Mesodermal cell (in vitro differentiated cells): ENCODE measurements at regions not wholly inside any gene's neighbourhood (a gene's known extent, or its start where the extent isn't known, plus 50 kb on each side); places are given as distances from the start of the nearest gene placed in this dataset.
"Not testable (repeated sequence)": the region's sequence is repeated elsewhere in the genome, so short reads cannot be mapped to it uniquely, and the experiment has no call there.

Source experiments
- H3K27ac ChIP-seq: 2 replicates; pipeline ENCODE4 v1.7.0; 2013; ENCODE audit warnings: mild to moderate bottlenecking, low read depth, low read length, moderate library complexity; ENCODE audit not compliant: severe bottlenecking
- H3K36me3 ChIP-seq: 2 replicates; pipeline ENCODE4 v1.7.1; 2013; ENCODE audit warnings: mild to moderate bottlenecking, low read length, moderate library complexity; ENCODE audit not compliant: control insufficient read depth, insufficient read depth
- H3K4me1 ChIP-seq: one replicate; pipeline ENCODE4 v1.7.1; 2013; ENCODE audit warnings: mild to moderate bottlenecking, low read length; ENCODE audit not compliant: insufficient read depth, control insufficient read depth, poor library complexity, severe bottlenecking
- H3K4me3 ChIP-seq: 2 replicates; pipeline ENCODE4 v1.7.0; 2013; ENCODE audit warnings: low read length, control low read depth, mild to moderate bottlenecking; ENCODE audit not compliant: insufficient read depth, poor library complexity, severe bottlenecking; ENCODE audit errors: extremely low read depth
- H3K9me3 ChIP-seq: 2 replicates; pipeline ENCODE4 v1.7.1; 2013; ENCODE audit warnings: mild to moderate bottlenecking, low read length, moderate library complexity; ENCODE audit not compliant: control insufficient read depth
- WGBS, 2 experiments: methylation state at CpG; one replicate each; pipeline ENCODE4 v1.1.5; 2013; ENCODE audit warnings: missing lambda C conversion rate in 2 of 2; ENCODE audit not compliant: insufficient coverage in 2 of 2; 5-methylcytosine and 5-hydroxymethylcytosine counted together

GRCh38 chr6:11889572-11889971 is 111.0 kb upstream of the ADTRP start:
- H3K4me1 ChIP-seq, result no peaks in the 10 kb centered on the region
- no peaks in the 10 kb centered on the region for H3K9me3 ChIP-seq
- WGBS, 2 experiments, result 84 to 100% methylated on average over 1 to 2 of the region's 3 CpGs
- no peak overlapping the region for H3K27ac ChIP-seq
- no peaks in the 10 kb centered on the region for H3K36me3 ChIP-seq
- H3K4me3 ChIP-seq, result no peak overlapping the region

DNA sequence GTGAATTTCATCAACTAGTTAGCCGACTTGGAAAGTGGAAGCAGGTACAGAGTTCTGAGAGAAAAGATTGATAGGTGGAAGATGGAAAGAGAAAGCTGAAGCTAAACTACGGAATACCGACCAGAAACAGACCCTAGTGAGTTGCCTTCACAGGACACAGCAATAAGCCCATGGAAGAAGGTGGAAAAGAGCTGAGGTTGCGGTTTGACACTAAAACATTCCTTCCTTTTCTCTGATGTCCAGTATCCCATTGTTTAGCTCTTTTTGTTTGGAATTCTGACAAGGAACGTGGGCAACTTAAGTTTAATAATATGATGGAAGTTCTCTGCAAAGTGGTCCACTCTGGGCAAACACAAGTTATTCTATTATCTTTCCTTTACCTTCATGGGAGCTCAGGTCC is 110.1 kb upstream of the ADTRP start:
- Histone ChIP-seq H3K36me3 (no peaks in the 10 kb centered on the region), H3K27ac (no peak overlapping the region), H3K4me1 (no peaks in the 10 kb centered on the region), H3K4me3 (no peak overlapping the region), H3K9me3 (no peaks in the 10 kb centered on the region)
- WGBS, 2 experiments, result 93 to 100% methylated on average over 3 of the region's 5 CpGs

DNA sequence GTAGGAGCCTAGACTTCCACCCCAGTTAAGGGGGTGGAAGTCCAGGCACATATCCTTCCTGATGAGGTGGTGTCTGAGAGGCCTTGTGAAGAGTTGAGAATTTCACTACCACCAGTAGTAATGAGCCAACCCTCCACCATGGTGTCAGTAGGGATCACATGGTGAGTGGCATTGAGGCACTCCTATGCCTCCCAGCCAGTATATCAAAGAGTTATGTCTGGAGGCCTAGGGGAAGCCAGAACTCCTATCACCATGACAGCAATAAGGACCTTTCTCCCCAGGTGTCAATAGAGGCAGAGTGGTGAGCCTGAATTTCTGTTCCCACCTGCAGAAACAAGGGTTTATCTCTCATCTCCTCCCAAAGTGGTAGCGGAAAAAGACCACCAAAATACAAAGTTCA is 106.6 kb upstream of the ADTRP start:
- Histone ChIP-seq H3K4me1 (no peaks in the 10 kb centered on the region), H3K4me3 (no peak overlapping the region), H3K27ac (no peak overlapping the region), H3K36me3 (no peaks in the 10 kb centered on the region), H3K9me3 (peaks cover under 1% of the 10 kb centered on the region)
- WGBS, 2 experiments, result 89% methylated on average over 1 of the region's 1 CpG; no CpG with 5 or more reads in 1 of the 2 experiments

DNA sequence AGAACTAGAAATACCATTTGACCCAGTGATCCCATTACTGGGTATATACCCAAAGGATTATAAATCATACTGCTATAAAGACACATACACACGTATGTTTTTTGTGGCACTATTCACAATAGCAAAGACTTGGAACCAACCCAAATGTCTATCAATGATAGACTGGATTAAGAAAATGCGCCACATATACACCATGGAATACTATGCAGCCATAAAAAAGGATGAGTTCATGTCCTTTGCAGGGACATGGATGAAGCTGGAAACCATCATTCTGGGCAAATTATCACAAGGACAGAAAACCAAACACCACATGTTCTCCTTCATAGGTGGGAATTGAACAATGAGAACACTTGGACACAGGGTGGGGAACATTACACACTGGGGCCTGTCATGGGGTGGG is 104.9 kb upstream of the ADTRP start:
- H3K4me3 ChIP-seq, H3K4me1 ChIP-seq, H3K36me3 ChIP-seq, H3K27ac ChIP-seq, H3K9me3 ChIP-seq: not testable (repeated sequence)
- WGBS, 2 experiments, result 100% methylated on average over 1 of the region's 2 CpGs

- not testable (repeated sequence) for H3K27ac ChIP-seq, H3K4me1 ChIP-seq, H3K9me3 ChIP-seq, H3K36me3 ChIP-seq, H3K4me3 ChIP-seq
- 57% methylated on average over 1 of the region's 4 CpGs; no CpG with 5 or more reads in 1 of the 2 experiments for WGBS, 2 experiments
Observed at GRCh38 chr6:11880156-11880555, 101.6 kb upstream of the ADTRP start.

- WGBS, 2 experiments, result 80 to 100% methylated on average over 1 to 2 of the region's 3 CpGs
- H3K27ac ChIP-seq, result no peak overlapping the region
- no peaks in the 10 kb centered on the region for H3K4me1 ChIP-seq
Observed at GRCh38 chr6:11878735-11879134, 100.1 kb upstream of the ADTRP start.

DNA sequence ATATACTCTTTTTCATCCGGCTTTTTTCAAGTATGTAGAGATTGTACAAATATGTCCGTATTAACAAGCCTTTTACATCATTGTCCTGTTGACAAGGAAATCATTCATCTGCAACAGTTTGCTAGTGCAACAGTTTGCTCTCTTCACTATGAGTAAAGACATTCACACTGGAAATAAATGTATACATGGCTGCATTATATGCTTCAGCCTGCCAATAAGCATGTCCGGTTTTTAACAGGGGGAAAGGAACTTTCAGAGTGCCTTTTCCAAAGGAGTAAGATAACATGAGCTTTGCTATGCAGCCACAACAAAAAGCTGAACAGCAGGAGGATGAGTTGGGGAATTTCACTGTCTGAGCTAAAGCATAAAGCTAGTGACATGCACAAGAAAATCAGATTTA is 99.4 kb upstream of the ADTRP start:
- H3K36me3 ChIP-seq, result no peaks in the 10 kb centered on the region
- WGBS, 2 experiments, result 21 to 43% methylated on average over 1 of the region's 3 CpGs
- no peak overlapping the region for H3K27ac ChIP-seq
- no peak overlapping the region for H3K4me3 ChIP-seq
- peaks cover 7% of the 10 kb centered on the region for H3K9me3 ChIP-seq
- H3K4me1 ChIP-seq, result no peaks in the 10 kb centered on the region

More at GRCh38 chr6:11878735-11879134, 100.1 kb upstream of the ADTRP start:
- no peaks in the 10 kb centered on the region for H3K36me3 ChIP-seq
- no peak overlapping the region for H3K4me3 ChIP-seq
- H3K9me3 ChIP-seq, result peaks cover 7% of the 10 kb centered on the region

DNA sequence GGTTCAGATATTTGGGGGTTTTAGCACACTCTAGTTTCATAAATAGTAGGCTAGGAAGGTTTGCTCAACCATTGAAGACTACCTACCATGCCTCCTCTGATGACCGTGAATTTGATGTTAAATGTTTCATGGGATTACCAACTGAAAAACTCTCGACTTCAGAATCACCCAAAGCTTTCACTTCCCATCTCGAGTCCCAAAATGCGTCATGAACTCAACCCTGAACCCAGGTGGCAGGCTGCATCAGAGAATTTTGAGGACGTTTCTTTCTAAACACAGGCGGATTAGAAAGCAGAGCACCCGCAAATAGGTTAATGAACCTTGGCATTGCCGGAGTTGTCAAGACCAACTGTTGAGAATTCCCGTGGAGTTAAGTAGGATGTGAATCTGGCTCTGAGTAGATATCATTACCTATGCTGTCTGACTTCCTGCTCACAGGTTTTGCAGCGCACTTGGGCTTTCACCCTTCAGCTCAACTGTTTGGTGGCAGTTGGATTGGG is 98.4 kb upstream of the ADTRP start:
- H3K27ac ChIP-seq, result no peak overlapping the region
- no peaks in the 10 kb centered on the region for H3K36me3 ChIP-seq

GRCh38 chr6:11875325-11876109 is 96.9 kb upstream of the ADTRP start:
- 97 to 100% methylated on average over 1 to 3 of the region's 9 CpGs for WGBS, 2 experiments
- Histone ChIP-seq H3K27ac (no peak overlapping the region), H3K4me3 (no peak overlapping the region), H3K36me3 (no peaks in the 10 kb centered on the region), H3K4me1 (no peaks in the 10 kb centered on the region), H3K9me3 (peaks cover 7% of the 10 kb centered on the region)

More for the DNA sequence above, 98.4 kb upstream of the ADTRP start:
- Histone ChIP-seq H3K4me3 (no peak overlapping the region), H3K4me1 (no peaks in the 10 kb centered on the region), H3K9me3 (peaks cover 7% of the 10 kb centered on the region)
- 91 to 100% methylated on average over 2 to 7 of the region's 10 CpGs for WGBS, 2 experiments

DNA sequence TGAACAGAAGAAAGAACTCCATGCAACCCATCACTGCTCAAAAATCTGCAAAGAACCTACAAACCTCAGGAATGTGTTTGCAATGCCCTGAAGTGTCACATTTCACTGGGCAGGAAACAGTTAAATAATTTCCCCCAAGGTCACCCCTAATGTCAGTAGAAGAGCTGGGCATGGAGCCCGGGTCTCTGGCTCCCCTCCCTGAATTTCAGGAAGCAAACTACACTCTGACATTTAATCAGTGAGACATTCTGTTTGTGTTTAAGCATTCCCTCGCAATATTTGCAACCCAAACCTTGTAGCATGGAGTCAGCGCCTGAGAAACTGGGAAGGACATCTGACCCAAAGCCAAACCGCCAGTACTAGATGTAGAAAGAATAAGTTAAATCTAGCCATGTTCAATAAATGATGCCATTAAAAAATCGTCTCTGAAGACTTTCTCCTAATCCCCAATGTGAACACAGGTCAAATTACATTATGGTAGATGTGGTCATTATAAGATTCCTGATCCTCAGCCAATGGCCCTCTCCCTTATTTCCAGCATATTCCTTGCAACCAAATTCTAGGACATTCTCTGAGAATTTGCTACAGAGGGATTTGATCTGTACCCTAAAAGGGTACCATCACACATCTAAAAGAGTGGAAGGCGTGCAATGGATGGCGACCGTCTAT is 91.2 kb upstream of the ADTRP start:
- no peak overlapping the region for H3K27ac ChIP-seq
- H3K9me3 ChIP-seq, result no peaks in the 10 kb centered on the region
- H3K36me3 ChIP-seq, result no peaks in the 10 kb centered on the region
- no peak overlapping the region for H3K4me3 ChIP-seq
- H3K4me1 ChIP-seq, result peaks cover 3% of the 10 kb centered on the region
- 70 to 80% methylated on average over 4 of the region's 8 CpGs for WGBS, 2 experiments

- Histone ChIP-seq H3K27ac (no peak overlapping the region), H3K36me3 (no peaks in the 10 kb centered on the region), H3K4me1 (peaks cover 3% of the 10 kb centered on the region), H3K4me3 (no peak overlapping the region), H3K9me3 (no peaks in the 10 kb centered on the region)
- WGBS, 2 experiments, result 96 to 97% methylated on average over 5 to 6 of the region's 6 CpGs
Observed at GRCh38 chr6:11868392-11868791, 89.8 kb upstream of the ADTRP start.
